ENCODE measurements at regions not wholly inside any gene's neighbourhood (a gene's known extent, or its start where the extent isn't known, plus 50 kb on each side); places are given as distances from the start of the nearest gene placed in this dataset.

DNA sequence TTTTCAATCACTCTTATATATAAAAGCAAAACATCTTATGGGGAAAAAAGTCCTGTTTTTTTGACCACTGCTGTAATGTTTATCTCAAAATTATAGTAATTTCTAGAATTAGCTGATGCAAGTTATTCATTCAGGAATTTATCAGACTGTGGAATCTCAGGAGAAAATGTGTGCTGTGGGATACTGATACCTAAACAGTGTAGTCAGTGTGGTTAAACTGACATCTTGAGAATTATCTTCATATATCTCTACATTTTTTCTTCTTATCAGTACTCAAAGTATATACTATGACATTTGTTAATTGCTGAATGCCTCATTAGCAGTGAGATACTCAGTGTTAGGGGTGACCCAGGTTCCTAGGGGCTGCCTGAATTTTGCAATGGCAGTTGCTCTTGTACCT, 839.3 kb downstream of the KCNT2 start:
- no peak for TF ChIP-seq POLR2AphosphoS5 (IDR thresholded peaks at IDR 0.05; ENCODE audit: low read depth, low read length)
- TF ChIP-seq SIN3A (IDR thresholded peaks at IDR 0.05; ENCODE audit: borderline replicate concordance, insufficient read depth, low read length) = no peak
